ENCODE measurements at regions not wholly inside any gene's neighbourhood (a gene's known extent, or its start where the extent isn't known, plus 50 kb on each side); places are given as distances from the start of the nearest gene placed in this dataset.
"Not testable (repeated sequence)": the region's sequence is repeated elsewhere in the genome, so short reads cannot be mapped to it uniquely, and the experiment has no call there.

GRCh38 chr13:67619995-67620380 is 389.9 kb upstream of the PCDH9 start:
- no peak overlapping the region for H3K27ac ChIP-seq
- H3K4me3 ChIP-seq: no peak overlapping the region

DNA sequence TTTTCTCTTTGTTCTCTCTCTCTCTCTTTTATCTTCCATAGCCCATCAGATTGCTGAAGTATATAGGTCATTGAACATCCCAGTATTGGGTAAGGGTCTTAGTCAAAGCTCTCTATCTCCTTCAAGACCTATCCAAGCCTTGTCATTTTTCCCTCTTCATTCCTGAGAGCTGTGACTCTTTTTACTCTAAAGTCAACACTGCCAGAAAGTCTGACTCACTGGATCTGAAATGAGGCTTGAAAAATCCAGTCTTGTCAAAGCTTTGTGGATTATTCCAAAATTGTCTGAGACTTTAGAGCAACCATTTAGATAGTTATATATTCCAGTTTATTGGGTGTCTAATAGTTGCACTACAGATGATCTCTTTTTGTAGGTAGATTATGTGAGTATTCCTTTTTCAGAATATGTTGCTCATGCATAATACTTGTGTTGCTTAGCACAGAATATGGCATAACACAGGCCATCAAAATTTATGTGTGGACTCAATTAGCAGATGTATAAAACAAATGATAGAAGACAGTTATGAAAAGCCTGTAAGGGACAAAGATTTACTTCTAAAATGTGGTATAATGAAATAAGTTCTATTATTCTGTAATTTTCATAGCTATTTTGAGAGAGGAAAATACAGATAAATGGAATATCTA is 389.3 kb upstream of the PCDH9 start:
- H3K4me3 ChIP-seq: no peak overlapping the region

GRCh38 chr13:67614579-67614978 is 384.4 kb upstream of the PCDH9 start:
- Histone ChIP-seq H3K4me3 (no peak overlapping the region), H3K27ac (no peak overlapping the region)

More for the DNA sequence above, 389.3 kb upstream of the PCDH9 start:
- no peak overlapping the region for H3K27ac ChIP-seq

DNA sequence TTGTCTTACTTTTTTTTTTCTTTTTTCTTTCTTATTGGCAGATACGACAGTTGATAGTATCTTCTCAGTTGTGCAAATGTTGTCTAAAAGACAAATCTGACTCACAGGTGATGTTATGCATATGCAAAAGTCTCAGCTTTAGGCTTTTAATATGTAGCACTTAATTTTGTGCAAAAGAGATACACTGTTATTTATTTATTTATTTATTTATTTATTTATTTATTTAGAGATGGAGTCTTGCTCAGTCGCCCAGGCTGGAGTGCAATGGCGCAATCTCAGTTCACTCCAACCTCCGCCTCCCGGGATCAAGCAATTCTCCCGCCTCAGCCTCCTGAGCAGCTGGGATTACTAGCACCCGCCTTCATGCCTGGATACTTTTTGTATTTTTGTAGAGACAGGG is 383.9 kb upstream of the PCDH9 start:
- Histone ChIP-seq H3K4me3 (no peak overlapping the region), H3K27ac (no peak overlapping the region)

DNA sequence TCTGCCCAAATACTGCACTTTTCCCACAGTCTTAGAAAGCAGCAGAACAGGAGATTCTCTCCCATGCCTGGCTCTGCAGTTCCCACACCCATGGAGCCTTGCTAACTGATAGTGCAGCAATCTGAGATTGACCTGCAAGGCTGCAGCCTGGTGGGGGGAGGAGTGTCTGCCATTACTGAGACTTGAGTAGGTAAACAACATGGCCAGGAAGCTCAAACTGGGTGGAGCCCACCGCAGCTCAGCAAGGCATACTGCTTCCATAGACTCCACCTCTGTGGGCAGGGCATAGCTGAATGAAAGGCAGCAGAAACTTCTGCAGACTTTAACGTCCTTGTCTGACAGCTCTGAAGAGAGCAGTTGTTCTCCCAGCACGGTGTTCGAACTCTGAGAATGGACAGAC is 358.5 kb upstream of the PCDH9 start:
- no peak overlapping the region for H3K4me3 ChIP-seq
- no peak overlapping the region for H3K27ac ChIP-seq

- no peak overlapping the region for H3K4me3 ChIP-seq
Measured at GRCh38 chr13:67577361-67577760, 347.2 kb upstream of the PCDH9 start.

GRCh38 chr13:67574320-67575233 is 344.4 kb upstream of the PCDH9 start:
- Histone ChIP-seq H3K4me3 (no peak overlapping the region), H3K27ac (no peak overlapping the region)

More at GRCh38 chr13:67577361-67577760, 347.2 kb upstream of the PCDH9 start:
- H3K27ac ChIP-seq: no peak overlapping the region

- Histone ChIP-seq H3K4me3 (no peak overlapping the region), H3K27ac (no peak overlapping the region)
Measured at GRCh38 chr13:67568205-67568604, 338.1 kb upstream of the PCDH9 start.

DNA sequence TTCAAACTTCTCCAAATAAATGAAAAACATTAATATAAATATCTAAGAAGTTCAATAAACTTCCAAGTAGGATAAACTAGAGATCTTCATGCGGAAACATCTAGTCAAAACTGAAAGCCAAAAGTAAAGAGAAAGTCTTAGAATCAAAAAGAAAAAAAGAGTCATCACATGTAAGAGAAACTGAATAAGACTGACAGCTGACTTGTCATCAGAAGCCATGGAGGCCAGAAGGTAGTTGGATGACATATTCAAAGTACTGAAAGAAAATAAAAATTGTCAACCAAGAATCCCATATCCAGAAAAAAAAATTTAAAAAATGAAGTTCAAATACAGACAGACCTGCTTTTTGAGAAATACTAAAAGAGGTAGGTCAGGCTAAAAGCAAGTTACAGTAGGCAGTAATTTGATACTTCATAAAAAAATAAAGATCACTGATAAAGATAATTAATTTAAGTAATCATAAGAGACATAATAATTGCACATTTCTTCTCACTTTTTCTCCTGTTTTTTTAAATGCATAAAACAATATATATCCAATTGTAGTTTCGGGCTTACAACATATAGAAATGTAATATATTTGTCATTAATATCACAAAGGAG is 327.6 kb upstream of the PCDH9 start:
- no peak overlapping the region for H3K27ac ChIP-seq
- H3K4me3 ChIP-seq: no peak overlapping the region

DNA sequence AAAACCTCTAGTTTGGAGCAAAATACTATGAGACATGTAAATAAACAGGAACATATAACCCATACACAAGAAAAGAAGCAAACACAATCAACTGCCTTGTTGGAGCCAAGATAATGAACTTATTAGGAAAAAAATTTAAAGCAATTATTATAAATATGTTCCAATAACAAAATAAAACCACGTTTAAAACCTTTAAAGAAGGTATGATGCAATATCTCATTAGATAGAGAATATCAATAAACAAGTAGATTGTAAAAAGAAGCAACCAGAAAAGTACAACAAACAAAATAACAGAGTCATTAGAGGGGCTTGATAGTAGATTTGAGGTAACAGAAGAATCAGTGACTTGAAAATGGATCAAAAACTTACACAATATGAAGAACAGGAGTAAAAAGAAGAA is 327.0 kb upstream of the PCDH9 start:
- no peak overlapping the region for H3K4me3 ChIP-seq
- H3K27ac ChIP-seq: no peak overlapping the region

- H3K27ac ChIP-seq: no peak overlapping the region
- H3K4me3 ChIP-seq: no peak overlapping the region
Measured at GRCh38 chr13:67554746-67555452, 324.8 kb upstream of the PCDH9 start.

DNA sequence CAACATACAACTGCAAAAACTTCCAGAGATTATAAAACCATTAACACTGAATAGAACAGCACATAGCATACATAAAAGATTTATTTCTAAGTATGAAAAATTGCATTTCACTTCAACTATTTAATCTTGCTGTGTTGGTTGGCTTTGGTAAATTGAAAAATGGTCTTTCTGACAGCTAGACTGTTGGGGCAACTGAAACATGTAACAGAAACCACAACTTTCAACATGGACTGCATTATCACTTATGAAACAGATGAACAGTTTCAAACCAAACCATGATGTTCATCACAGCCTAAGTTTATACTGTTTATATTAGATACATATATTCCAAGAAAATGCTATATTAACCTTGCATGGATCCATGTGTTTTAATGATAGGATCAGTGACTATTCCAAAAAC is 324.1 kb upstream of the PCDH9 start:
- Histone ChIP-seq H3K27ac (no peak overlapping the region), H3K4me3 (no peak overlapping the region)

- Histone ChIP-seq H3K4me3 (no peak overlapping the region), H3K27ac (no peak overlapping the region)
Measured at GRCh38 chr13:67549331-67549730, 319.2 kb upstream of the PCDH9 start.

DNA sequence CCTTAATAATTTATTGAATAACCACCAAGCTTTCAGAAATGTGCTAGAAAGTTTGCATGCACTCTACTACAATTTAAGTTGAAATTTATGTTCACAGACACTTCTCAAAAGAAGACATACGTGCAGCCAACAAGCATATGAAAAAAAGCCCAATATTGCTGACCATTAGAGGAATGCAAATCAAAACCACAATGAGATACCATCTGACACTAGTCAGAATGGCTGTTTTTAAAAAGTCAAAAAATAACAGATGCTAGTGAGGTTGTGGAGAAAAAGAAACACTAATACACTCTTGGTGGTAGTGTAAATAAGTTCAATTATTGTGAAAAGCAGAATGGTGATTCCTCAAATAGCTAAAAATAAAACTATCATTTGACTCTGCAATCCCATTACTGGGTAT is 308.8 kb upstream of the PCDH9 start:
- no peak overlapping the region for H3K27ac ChIP-seq
- no peak overlapping the region for H3K4me3 ChIP-seq

GRCh38 chr13:67520886-67521285 is 290.8 kb upstream of the PCDH9 start:
- Histone ChIP-seq H3K27ac (no peak overlapping the region), H3K4me3 (no peak overlapping the region)

GRCh38 chr13:67519356-67519755 is 289.2 kb upstream of the PCDH9 start:
- Histone ChIP-seq H3K4me3 (no peak overlapping the region), H3K27ac (no peak overlapping the region)

- Histone ChIP-seq H3K27ac (no peak overlapping the region), H3K4me3 (no peak overlapping the region)
Measured at GRCh38 chr13:67518785-67519184, 288.6 kb upstream of the PCDH9 start.

GRCh38 chr13:67515895-67516294 is 285.8 kb upstream of the PCDH9 start:
- Histone ChIP-seq H3K4me3 (no peak overlapping the region), H3K27ac (no peak overlapping the region)

- Histone ChIP-seq H3K4me3 (no peak overlapping the region), H3K27ac (no peak overlapping the region)
Measured at GRCh38 chr13:67509018-67509417, 278.9 kb upstream of the PCDH9 start.

DNA sequence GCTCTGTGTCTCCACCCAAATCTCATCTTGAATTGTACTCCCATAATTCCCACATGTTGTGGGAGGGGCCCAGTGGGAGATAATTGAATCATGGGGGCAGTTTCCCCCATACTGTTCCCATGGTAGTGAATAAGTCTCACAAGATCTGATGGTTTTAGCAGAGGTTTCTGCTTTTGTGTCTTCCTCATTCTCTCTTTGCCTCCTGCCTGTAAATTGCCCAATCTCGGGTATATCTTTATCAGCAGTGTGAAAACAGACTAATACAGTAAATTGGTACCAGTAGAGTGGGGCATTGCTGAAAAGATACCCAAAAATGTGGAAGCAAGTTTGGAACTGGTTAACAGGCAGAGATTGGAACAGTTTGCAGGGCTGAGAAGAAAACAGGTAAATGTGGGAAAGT is 278.1 kb upstream of the PCDH9 start:
- not testable (repeated sequence) for H3K4me3 ChIP-seq, H3K27ac ChIP-seq

Data from skin epidermis (tissue), 12 donors.